ENCODE measurements at regions not wholly inside any gene's neighbourhood (a gene's known extent, or its start where the extent isn't known, plus 50 kb on each side); places are given as distances from the start of the nearest gene placed in this dataset.

GRCh38 chr3:3258281-3258680 is 78.8 kb upstream of the CRBN start:
- Histone ChIP-seq H3K4me1 (replicated peaks in 1 of 4; ENCODE audit: control insufficient read depth in 3 of 4, insufficient read depth in 4 of 4, low read length in 3 of 4) (no peaks in the 10 kb centered on the region), H3K23ac (ENCODE audit: insufficient read length) (no peak overlapping the region), H3K4ac (replicated peaks; ENCODE audit: insufficient read length, low read depth, low read length) (no peak overlapping the region), H3K56ac (replicated peaks; ENCODE audit: insufficient read length, low read depth, low read length) (no peak overlapping the region), H2BK15ac (ENCODE audit: low read length) (no peak overlapping the region), H2BK12ac (ENCODE audit: low read depth, low read length) (no peak overlapping the region), H3K27me3 (replicated peaks in 1 of 4; ENCODE audit: control insufficient read depth in 3 of 4, extremely low read depth in 1 of 4, insufficient read depth in 3 of 4, low read length in 3 of 4) (no peaks in the 10 kb centered on the region), H3K27ac (ENCODE audit: low read depth, low read length) (no peak overlapping the region), H4K20me1 (replicated peaks in 1 of 2; ENCODE audit: control insufficient read depth in 1 of 2, insufficient read depth in 2 of 2, low read length in 2 of 2) (no peaks in the 10 kb centered on the region), H4K8ac (ENCODE audit: extremely low read depth, insufficient read depth, low read length) (no peak overlapping the region), H2AFZ (ENCODE audit: low read length) (no peak overlapping the region), H4K5ac (ENCODE audit: insufficient read length, low read depth, low read length) (no peak overlapping the region), H3K23me2 (ENCODE audit: low read depth, low read length) (no peaks in the 10 kb centered on the region), H3K18ac (ENCODE audit: extremely low read depth, low read length) (no peak overlapping the region), H3K79me1 (ENCODE audit: low read depth, low read length) (no peaks in the 10 kb centered on the region), H3K4me2 (ENCODE audit: insufficient read depth in 1 of 2, low read depth in 2 of 2, low read length in 2 of 2) (no peak overlapping the region), H2BK120ac (replicated peaks; ENCODE audit: low read depth, low read length) (no peak overlapping the region), H2BK20ac (ENCODE audit: low read length) (no peak overlapping the region), H3K9me3 (ENCODE audit: insufficient read depth in 2 of 2, low read depth in 1 of 2, low read length in 1 of 2) (peaks cover 2 to 3% of the 10 kb centered on the region in 2 experiments; a peak in 2 of 4 replicates), H3K4me3 (ENCODE audit: extremely low read depth in 1 of 4, insufficient read depth in 2 of 4, low read depth in 3 of 4, low read length in 4 of 4) (no peak overlapping the region), H3K9ac (replicated peaks in 1 of 4; ENCODE audit: extremely low read depth in 1 of 4, low read depth in 3 of 4, low read length in 3 of 4) (no peak overlapping the region), H3K14ac (ENCODE audit: insufficient read length) (no peak overlapping the region), H2BK5ac (ENCODE audit: low read depth, low read length) (no peak overlapping the region), H3K36me3 (ENCODE audit: control insufficient read depth in 2 of 4, insufficient read depth in 4 of 4, low read length in 3 of 4) (no peaks in the 10 kb centered on the region), H2AK5ac (ENCODE audit: low read depth, low read length) (no peak overlapping the region), H4K91ac (replicated peaks; ENCODE audit: insufficient read length, low read length) (no peak overlapping the region), H3K79me2 (ENCODE audit: control insufficient read depth in 1 of 2, insufficient read depth in 2 of 2, low read length in 2 of 2) (no peaks in the 10 kb centered on the region)
- no peak for DNase-seq (ENCODE audit: low read depth in 1 of 2, low spot score in 2 of 2)
- ChIA-PET CTCF (ENCODE audit: partially characterized antibody) (no interaction called here), POLR2A (ENCODE audit: partially characterized antibody) (interaction anchor here (0.7 kb wide), 1 partner anchor 79 kb away, joined by 4 read pairs; no protein-coding TSS in a partner anchor)
- FAIRE-seq, result no peak
- 82% methylated on average over 3 of the region's 3 CpGs; no CpG with 5 or more reads in 1 of the 2 experiments for WGBS, 2 experiments (ENCODE audit: extremely low coverage in 1 of 2, insufficient coverage in 1 of 2, insufficient read length in 1 of 2, insufficient replicate concordance in 2 of 2, low coverage in 1 of 2, low lambda C conversion rate in 2 of 2, missing lambda C conversion rate in 1 of 2)
- no peak for TF ChIP-seq ATF3 (IDR thresholded peaks at IDR 0.05; ENCODE audit: insufficient read depth, low read depth, low read length)
- TF ChIP-seq SP1 (IDR thresholded peaks at IDR 0.05; ENCODE audit: low read depth, low read length), result no peak
- TF ChIP-seq SIX5 (IDR thresholded peaks at IDR 0.05; ENCODE audit: low read depth, low read length), result no peak
- no peak for TF ChIP-seq CBX5 (IDR thresholded peaks at IDR 0.05; ENCODE audit: low read depth, low read length)
- TF ChIP-seq NANOG (IDR thresholded peaks at IDR 0.05; ENCODE audit: insufficient read depth, low read depth, low read length, poor library complexity, severe bottlenecking), result no peak
- TF ChIP-seq RXRA (IDR thresholded peaks at IDR 0.05; ENCODE audit: insufficient read depth, low read depth, low read length), result no peak
- no peak for TF ChIP-seq ASH2L (IDR thresholded peaks at IDR 0.05; ENCODE audit: low read length)
- TF ChIP-seq USF2 (IDR thresholded peaks at IDR 0.05; ENCODE audit: low read length), result no peak
- no peak for TF ChIP-seq BCL11A (IDR thresholded peaks at IDR 0.05; ENCODE audit: low read depth in 2 of 2, low read length in 2 of 2)
- no peak for TF ChIP-seq TEAD4 (IDR thresholded peaks at IDR 0.05; ENCODE audit: low read depth, low read length)
- no peak for TF ChIP-seq SUZ12 (IDR thresholded peaks at IDR 0.05; ENCODE audit: low read length)
- TF ChIP-seq CREB1 (IDR thresholded peaks at IDR 0.05), result no peak
- no peak for TF ChIP-seq POLR2AphosphoS5 (IDR thresholded peaks at IDR 0.05; ENCODE audit: low read depth, low read length)
- TF ChIP-seq BRCA1 (IDR thresholded peaks at IDR 0.05; ENCODE audit: low read depth, low read length), result no peak
- no peak for TF ChIP-seq GTF2F1 (IDR thresholded peaks at IDR 0.05; ENCODE audit: borderline replicate concordance, low read depth, low read length)

Data from H1 (cell line).